ENCODE measurements at regions not wholly inside any gene's neighbourhood (a gene's known extent, or its start where the extent isn't known, plus 50 kb on each side); places are given as distances from the start of the nearest gene placed in this dataset.
"Not testable (repeated sequence)": the region's sequence is repeated elsewhere in the genome, so short reads cannot be mapped to it uniquely, and the experiment has no call there.

DNA sequence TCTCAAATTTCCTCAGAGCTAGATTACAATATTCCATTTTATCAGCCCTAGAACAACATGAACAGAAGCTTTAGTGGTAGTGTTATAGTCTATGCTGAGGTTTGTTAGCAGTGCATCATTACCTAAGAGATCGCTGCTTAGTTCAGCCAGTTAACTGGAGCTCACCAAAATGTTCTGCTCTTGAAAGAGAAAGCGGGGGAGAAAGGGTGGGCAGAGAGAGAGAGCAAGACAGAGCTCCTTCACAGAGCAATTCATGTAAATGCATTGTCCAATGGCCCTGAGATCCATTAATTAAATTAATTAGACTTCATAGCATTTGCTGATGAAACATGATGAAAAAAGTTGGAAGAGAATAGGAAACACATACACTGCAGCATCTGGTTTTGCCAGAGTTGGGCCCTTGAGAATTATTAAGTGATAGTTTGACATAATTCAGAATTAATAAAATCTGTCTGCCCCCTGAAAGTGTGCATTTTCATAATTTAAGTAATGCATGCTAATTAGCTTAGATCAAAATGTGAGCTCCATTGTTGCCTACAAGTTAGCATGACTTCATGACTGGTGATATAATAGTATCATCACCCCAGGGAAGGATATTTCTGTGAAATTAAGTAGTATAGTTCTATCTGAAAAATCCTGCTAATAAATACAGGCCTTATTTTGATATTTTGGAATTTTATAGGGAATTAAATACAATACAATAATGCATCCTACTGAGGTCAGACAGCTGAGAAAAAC, 86.9 kb upstream of the LYSMD4 start:
- DNase-seq: no peak

DNA sequence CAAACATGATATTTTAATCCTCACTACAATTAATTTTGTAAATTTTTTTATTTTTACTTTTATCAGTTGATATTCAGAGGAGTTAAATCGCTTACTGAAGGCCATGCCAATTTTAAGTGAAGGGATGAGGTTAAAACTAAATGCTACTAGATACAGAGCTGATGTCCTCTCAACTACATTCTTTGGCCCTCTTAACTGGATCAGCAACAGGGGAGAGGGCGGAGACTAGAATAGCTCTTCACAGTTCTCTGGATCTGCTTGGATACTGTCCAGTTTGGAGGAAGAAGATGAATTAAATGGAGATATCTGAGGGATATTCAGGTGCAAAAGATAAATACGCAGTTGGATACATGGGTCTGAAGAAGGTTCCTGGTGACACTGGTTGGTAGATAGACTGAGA, 85.6 kb upstream of the LYSMD4 start:
- no peak for DNase-seq

DNA sequence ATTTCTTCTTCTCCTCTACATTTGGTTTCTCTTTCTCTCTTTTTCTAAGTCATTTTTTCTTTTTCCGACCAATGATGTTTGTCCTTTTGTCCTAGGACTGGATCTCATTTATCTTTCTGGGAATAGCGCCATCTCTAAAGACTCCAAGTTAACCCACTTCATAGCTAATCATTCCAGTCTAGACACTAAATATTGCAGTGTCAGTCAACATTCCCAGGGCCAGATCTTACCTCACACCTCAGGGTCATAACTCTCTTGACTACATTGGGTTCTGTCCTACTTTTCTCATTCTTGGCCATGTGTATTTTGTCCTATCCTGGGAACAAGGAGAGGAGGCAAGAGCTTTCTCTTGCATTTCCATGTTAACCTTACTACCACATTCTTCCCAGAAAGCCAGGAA, 83.6 kb upstream of the LYSMD4 start:
- not testable (repeated sequence) for DNase-seq

DNA sequence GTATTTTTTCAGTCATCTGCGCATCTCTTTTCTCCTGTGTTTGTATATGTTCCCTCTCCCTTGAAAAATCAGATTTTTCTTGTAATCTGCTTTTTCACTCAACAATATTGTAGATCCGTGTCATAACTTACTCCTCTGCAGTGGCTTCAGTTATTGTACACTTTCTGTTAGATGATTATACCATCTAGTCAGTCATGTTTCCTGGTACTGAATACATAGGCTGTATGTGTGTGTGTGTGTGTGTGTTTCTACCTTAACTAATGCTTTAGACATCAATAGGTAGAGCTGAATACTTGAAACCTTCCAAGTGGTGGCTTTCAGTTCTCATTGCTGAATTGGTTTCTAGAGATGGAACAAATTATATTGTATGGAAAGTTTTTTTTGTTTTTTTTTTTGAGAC, 77.4 kb upstream of the LYSMD4 start:
- DNase-seq: not testable (repeated sequence)

DNA sequence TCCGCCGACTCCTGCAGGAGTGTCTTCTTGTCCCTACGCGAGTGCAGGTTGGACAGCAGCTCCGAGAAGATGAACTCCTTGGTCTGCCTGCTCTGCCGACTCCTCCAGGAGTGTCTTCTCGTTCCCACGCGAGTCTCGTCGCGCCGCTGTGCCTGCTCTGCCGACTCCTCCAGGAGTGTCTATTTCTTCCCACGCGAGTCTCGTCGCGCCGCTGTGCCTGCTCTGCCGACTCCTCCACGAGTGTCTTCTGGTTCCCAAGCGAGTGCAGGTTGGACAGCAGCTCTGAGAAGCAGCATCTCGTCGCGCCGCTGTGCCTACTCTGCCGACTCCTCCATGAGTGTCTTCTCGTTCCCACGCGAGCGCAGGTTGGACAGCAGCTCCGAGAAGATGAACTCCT, 66.6 kb upstream of the LYSMD4 start:
- not testable (repeated sequence) for DNase-seq

DNA sequence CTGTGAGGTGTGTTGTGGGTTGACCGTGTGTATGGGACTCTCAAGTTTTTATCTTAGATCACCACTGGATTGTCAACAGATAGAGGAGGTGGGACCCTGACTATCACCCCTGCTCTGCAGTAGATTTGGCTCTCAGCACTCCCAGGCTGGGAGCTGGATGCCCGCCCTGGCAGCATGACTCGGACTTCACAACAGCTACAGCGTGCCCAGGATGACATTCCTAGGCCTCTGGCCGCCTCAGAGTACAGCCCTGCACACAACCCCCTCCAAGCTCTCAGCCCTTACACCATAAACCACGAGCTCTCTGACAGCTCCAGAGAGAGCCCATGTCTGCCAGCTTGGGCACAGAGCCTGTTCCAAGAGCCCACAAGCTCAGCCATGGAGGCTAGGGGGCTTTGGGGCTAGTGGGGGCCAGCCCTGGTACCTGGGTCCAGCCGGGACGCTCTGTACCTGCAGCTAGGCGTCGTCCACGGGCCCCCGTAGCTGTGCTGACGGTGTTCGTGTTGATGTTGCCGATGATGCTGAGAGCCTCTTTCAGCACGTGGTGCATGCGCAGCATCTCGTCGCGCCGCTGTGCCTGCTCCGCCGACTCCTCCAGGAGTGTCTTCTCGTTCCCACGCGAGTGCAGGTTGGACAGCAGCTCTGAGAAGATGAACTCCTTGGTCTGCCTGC, 66.1 kb upstream of the LYSMD4 start:
- not testable (repeated sequence) for DNase-seq

DNA sequence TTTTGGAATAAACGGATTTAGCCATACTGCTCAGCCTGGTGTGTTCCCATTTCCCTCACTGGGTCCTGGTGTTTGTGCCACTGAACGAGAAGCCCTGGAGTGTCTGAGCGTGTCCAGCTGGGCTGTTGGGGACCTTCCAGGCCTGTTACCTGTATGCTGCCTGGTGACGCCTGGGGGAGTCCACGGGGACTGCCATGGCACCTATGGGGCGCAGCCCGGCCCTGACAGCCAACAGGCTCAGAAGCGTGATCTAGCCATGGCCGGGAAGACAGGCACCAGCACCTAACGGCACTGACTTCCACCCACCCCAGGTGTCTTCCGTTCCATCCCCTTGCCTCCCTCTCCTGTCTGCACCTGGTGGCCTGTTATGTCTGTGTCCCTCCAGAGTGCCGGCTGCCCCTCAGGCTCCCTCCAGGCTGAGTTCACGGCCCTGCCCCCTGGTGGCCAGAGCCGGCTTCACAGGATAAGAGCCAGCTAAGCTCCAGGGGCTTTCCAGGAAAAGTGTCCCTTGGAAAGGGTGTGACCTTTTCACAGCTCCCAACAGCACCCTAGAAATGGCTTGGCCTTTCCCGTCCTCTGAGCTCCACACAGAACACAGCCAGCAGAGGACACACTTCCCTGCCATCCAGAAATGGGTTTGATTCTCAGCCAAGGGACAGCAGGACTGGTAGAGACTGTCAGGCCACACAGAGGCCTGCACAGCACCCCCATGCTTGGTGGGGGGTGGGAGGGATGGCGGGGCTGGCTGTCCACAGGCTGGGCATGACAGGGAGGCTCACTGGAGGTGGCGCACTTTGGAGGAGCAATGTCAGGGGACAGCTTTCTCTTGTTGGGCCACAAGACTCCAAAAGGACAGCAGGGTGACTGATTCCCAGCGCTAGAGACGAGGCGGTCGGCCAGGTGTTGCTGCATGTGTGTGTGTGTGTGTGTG, 64.0 kb upstream of the LYSMD4 start:
- not testable (repeated sequence) for DNase-seq

DNA sequence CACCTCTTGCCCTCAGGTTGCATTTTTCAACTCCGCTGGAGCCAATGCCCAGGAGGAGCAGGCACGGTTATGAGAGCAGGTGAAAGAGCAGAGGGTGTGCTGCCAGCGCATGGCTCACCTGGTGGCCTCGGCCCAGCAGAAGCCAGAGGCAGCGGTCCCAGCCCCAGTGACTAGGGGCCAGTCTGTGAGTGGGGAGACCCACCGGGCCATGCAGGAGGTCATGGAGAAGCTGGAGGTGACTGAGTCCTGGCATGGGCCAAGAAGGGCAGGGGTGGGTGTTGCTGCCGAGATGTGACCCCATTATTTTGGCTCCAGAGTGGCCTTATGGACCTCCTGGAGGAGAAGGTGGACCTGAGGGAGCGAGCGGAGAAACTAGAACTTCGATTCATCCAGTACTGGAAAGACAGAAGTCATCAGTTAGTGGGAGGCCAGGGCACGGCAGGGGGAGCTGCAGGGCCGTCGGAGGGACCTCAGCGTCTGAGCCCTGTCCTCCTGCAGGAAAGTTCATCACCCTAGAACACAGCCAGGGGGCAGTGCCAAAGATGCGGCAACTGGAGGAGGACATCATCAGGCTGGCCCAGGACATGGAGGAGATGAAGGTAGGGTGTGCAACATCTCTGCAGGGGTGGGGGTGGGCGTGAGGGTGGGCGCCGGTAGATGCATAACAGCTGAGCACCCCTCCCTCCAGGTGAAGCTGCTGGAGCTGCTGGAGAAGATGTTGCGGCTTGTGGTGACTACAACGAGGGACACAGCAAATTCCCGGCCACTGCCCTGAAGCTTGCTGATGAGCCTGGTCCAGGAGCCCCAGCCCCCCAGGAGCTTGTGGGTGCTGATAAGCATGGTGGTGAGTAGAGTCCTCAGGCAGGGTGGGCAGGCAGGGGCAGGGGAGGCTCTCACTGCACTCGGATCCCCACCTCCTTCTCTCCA, 58.9 kb upstream of the LYSMD4 start:
- DNase-seq: not testable (repeated sequence)

DNA sequence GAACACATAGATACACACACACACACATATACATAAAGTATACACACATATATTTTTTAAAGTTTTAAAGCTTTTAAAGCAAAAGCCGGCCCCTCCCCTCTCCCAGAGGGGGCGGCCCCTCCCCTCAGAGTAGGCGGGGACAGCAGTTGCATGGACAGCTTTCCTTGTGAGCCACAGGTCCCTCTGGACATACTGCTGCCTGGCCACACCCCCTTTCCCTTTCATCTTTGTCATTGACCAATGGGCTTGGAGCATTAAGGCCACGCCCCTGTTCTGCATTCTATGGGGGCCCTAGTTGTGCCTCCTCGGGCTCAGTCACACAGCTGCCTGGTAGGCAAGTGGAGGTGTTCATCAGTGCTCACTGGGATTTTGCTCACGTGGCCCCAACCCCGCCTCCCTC, 57.5 kb upstream of the LYSMD4 start:
- not testable (repeated sequence) for DNase-seq

DNA sequence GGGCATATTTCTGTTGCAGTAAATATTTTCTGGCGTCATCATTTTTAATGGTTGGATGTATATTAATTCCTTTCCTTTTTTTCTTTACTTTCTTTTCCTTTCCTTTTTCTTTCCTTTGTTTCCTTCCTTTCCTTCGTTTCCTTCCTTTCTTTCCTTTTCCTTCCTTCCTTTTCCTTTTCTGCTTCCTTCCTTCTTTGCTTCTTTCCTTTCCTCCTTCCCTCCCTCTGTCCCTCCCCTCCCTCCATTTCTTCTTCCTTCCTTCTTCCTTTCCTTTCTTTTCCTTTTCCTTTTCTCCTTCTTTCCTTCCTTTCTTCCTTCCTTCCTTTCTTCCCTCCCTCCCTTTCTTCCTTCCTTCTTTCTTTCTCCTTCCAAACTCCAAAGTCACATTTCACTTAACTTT, 54.9 kb upstream of the LYSMD4 start:
- no peak for DNase-seq

DNA sequence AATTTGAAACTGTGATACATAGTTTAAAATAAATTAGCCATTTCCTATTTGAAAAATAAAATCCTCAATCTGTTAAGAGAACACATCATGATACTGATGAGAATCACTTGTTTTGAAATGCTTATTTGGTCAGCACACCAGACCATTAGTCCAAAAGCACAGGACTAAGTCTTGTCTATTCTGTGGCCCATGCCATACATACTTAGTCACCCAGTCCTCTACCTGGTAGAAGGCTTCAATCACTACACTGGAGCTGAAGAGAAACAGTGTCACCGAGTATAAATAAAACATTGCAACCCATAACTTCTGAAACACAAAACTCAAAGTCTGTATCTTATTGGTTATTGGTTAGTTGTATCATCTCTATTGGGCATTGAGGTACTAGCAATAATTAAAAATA, 51.6 kb upstream of the LYSMD4 start:
- DNase-seq: not testable (repeated sequence)

DNA sequence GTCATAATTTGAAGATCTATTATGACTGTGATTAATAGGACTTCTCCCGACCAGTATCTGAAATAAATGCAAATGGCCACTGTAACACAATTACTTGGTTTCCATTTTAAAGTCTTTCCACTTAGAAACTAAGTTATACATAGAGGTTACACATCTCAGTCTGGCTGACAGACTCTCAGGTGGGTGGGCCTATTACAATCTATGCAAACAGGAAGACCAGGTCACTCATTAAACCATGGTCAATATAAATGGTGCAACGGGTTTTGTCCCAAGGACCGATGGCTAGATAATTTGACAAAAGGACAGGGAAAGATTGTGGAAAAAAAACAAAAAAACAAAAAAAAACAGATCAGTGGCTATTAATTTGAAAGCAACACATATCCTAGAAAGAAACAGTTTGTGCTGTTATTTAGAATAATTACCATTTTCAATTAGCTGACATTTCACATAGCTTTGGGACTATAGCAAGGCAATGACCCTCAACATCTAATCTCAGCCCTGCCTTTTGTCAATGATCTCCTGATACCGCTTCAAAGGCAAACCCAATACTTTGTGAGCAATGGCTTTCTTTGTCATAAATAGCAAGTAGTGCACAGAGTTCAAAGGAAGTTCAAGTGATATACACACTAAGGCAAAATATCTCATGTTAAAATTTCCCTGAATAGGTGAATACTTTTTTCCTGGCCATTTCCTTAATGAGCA, 50.8 kb upstream of the LYSMD4 start:
- not testable (repeated sequence) for DNase-seq
